ENCODE measurements at regions not wholly inside any gene's neighbourhood (a gene's known extent, or its start where the extent isn't known, plus 50 kb on each side); places are given as distances from the start of the nearest gene placed in this dataset.

- DNase-seq (ENCODE audit: low read depth): no peak
- TF ChIP-seq MYC (IDR thresholded peaks at IDR 0.05; ENCODE audit: low read depth, low read length) (no peak), CTCF (IDR thresholded peaks at IDR 0.05; ENCODE audit: low read depth, low read length) (no peak), POLR2A (IDR thresholded peaks at IDR 0.05; ENCODE audit: extremely low read depth, insufficient read length) (no peak), MAX (IDR thresholded peaks at IDR 0.05; ENCODE audit: low read depth, low read length) (no peak)
- no peak overlapping the region for H3K4me3 ChIP-seq (ENCODE audit: low read depth, low read length)
These were observed 1317.5 kb upstream of the CELF4 start for GRCh38 chr18:38883111-38883510.

GRCh38 chr18:38879871-38880270, 1314.3 kb upstream of the CELF4 start:
- no peak for TF ChIP-seq MYC (IDR thresholded peaks at IDR 0.05; ENCODE audit: low read depth, low read length)
- no peak for TF ChIP-seq POLR2A (IDR thresholded peaks at IDR 0.05; ENCODE audit: extremely low read depth, insufficient read length)
- no peak for TF ChIP-seq MAX (IDR thresholded peaks at IDR 0.05; ENCODE audit: low read depth, low read length)
- no peak for TF ChIP-seq CTCF (IDR thresholded peaks at IDR 0.05; ENCODE audit: low read depth, low read length)
- no peak overlapping the region for H3K4me3 ChIP-seq (ENCODE audit: low read depth, low read length)
- DNase-seq (ENCODE audit: low read depth): no peak

- no peak overlapping the region for H3K4me3 ChIP-seq (ENCODE audit: low read depth, low read length)
- no peak for TF ChIP-seq CTCF (IDR thresholded peaks at IDR 0.05; ENCODE audit: low read depth, low read length)
- no peak for DNase-seq (ENCODE audit: low read depth)
These were observed 1306.7 kb upstream of the CELF4 start for GRCh38 chr18:38872342-38872741.

- TF ChIP-seq CTCF (IDR thresholded peaks at IDR 0.05; ENCODE audit: low read depth, low read length): no peak
- TF ChIP-seq MAX (IDR thresholded peaks at IDR 0.05; ENCODE audit: low read depth, low read length): no peak
- TF ChIP-seq MYC (IDR thresholded peaks at IDR 0.05; ENCODE audit: low read depth, low read length): no peak
- TF ChIP-seq POLR2A (IDR thresholded peaks at IDR 0.05; ENCODE audit: extremely low read depth, insufficient read length): no peak
- H3K4me3 ChIP-seq (ENCODE audit: low read depth, low read length): no peak overlapping the region
- DNase-seq (ENCODE audit: low read depth): no peak
These were observed 1303.2 kb upstream of the CELF4 start for GRCh38 chr18:38868757-38869156.

- DNase-seq (ENCODE audit: low read depth): no peak
- no peak for TF ChIP-seq POLR2A (IDR thresholded peaks at IDR 0.05; ENCODE audit: extremely low read depth, insufficient read length)
- no peak for TF ChIP-seq MAX (IDR thresholded peaks at IDR 0.05; ENCODE audit: low read depth, low read length)
- TF ChIP-seq MYC (IDR thresholded peaks at IDR 0.05; ENCODE audit: low read depth, low read length): no peak
- TF ChIP-seq CTCF (IDR thresholded peaks at IDR 0.05; ENCODE audit: low read depth, low read length): no peak
- H3K4me3 ChIP-seq (ENCODE audit: low read depth, low read length): no peak overlapping the region
These were observed 1302.1 kb upstream of the CELF4 start for GRCh38 chr18:38867680-38868079.

GRCh38 chr18:38851526-38851925, 1285.9 kb upstream of the CELF4 start:
- TF ChIP-seq POLR2A (IDR thresholded peaks at IDR 0.05; ENCODE audit: extremely low read depth, insufficient read length) (no peak), MAX (IDR thresholded peaks at IDR 0.05; ENCODE audit: low read depth, low read length) (no peak), CTCF (IDR thresholded peaks at IDR 0.05; ENCODE audit: low read depth, low read length) (no peak), MYC (IDR thresholded peaks at IDR 0.05; ENCODE audit: low read depth, low read length) (no peak)
- no peak overlapping the region for H3K4me3 ChIP-seq (ENCODE audit: low read depth, low read length)
- no peak for DNase-seq (ENCODE audit: low read depth)
